GM21717 (cell line): ENCODE measurements at regions not wholly inside any gene's neighbourhood (a gene's known extent, or its start where the extent isn't known, plus 50 kb on each side); places are given as distances from the start of the nearest gene placed in this dataset.
"Not testable (repeated sequence)": the region's sequence is repeated elsewhere in the genome, so short reads cannot be mapped to it uniquely, and the experiment has no call there.

ENCODE experiments used
- ATAC-seq: cut with Tn5 transposase; IDR thresholded peaks from one replicate; pipeline ENCODE4 v1.9.1; 2021; ENCODE audit warnings: mild to moderate bottlenecking, moderate library complexity; ENCODE audit not compliant: unreplicated experiment

DNA sequence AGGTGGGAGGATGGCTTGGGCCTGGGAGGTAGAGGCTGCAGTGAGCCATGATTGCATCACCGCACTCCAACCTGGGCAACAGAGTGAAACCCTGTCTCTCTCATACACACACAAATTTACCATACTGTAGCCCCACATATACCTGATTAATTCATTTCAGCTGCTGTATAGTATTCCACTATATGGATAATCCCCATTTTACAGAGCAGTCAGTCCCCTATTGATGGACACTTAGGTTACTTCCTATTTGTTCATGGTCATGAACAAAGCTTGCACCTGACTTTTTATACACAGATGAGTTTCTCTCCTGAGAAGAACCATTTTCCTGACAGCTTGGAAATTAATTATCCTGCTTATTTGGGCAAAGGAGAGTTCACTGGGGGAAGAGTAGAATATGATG, 59.2 kb downstream of the EMX2 start:
- ATAC-seq, result no peak

DNA sequence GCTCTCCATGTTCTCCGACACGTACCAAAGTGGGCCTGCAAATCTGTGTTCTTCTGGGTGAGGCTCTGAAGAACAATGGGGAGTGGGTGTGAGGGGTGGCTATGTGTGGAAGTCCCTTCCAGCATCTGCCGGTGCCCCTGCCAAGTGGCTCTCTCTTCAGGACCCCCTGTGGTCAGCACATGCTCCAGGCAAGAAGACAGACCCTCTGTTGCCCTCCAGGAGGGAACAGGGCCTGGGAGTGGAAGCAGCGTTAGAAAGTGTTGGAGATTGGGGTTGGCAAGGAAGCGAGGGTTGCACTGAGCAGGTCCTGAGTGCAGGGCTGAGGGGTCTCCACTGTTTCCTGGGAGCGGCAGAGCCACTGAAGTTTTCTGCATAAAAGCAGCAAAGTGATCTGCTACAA, 60.5 kb downstream of the EMX2 start:
- ATAC-seq, result no peak

DNA sequence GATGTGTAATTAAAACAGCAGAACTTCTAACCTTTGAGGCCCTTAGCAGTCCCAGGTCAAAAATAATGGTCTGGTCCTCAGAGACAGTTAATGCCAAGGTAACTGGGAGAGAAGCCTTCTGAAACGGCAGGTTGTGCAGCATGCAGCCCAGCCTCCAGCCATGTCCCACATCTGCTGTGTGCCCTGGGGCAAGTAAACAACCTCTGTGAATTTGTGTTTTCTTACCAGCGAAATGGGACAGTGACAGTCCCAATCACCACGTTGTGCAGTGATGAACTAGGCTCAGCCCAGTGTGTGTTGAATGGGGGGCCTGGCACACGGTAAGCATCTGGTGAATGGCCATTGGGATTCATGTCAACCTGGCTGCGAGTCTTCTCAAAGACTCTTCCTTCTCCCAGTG, 61.2 kb downstream of the EMX2 start:
- no peak for ATAC-seq

DNA sequence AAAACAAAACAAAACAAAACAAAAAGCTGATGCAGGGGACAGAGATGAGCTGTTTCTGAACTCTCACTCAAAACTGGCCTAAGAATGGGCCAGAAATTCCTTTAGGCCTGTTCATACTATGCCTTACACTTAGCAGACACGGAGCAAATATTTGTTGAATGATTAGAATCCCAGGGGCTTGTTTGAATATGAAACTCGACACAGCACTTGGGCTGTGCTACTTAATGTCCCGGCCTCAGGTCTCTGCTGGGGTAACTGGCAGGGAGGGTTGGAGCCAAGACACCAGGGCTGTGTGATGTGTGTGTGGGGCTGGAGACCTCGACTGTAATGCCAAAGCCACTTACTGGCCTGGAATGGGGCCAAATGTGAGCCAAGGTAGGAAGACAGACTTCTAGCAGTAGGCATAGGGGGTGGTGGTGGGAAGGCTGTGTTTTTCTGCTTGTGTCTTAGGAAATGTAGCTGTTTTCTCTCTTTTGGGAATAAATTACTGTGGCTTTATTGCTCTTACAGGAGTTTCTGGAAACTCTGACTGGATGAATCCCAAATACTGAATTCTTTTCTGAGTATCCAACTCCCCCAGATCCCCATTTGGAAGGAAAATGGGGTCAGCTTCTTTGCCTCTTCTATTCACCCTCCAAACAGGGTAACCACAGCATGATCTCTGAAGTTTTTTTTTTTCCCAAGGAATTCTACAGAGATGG, 66.7 kb downstream of the EMX2 start:
- no peak for ATAC-seq

DNA sequence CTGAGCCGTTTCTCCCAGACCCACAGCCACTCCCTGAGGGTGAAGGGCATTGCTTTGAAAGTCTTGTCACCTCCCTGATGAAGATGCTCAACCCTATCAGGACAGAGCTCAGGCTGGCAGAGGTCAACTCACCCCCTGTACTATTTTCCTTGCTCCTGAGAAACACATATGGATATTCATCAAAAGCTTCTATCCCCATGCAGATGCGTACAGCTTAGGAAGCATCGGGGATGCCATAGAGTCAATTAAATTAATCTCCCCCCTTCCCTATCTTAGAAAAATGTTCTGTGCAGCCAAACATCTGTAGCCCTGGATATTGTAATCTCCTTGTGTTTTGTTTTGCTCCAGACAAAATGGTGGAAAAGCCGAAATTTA, 67.2 kb downstream of the EMX2 start:
- ATAC-seq, result no peak

DNA sequence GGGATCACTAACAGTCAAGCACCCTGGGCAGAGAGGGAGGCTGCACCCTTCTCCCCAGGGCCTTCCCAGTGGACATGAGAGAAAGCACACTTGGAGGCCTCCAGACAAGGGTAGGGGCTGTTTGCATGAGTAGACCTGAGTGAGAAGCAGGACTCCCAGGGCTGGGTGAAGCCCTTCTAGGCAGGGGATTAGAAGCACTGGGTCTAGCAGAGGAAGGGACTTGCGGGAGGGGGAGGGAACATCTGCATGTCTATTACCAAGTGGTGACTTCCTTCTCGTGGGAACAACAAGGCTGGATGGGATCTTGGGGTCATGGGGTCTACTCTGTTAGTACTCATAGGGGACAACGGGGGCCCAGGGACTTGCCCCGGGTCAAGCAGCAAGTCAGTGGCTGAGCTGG, 67.8 kb downstream of the EMX2 start:
- ATAC-seq, result no peak

DNA sequence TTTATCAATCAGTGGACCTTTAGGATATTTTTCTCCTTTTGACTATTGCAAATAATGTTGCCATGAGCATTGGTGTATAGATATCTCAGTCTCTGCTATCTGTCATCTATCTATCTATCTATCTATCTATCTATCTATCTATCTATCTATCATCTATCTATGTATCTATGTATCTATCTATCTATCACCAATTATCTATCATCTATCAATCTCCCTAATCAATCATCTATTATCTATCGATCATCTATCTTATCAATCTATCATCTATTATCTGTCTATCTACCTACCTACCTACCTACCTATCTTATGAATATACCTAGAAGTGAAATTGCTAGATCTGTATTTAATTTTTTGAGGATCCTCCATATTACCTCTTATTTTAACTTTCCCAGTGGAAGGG, 69.6 kb downstream of the EMX2 start:
- ATAC-seq, result no peak

DNA sequence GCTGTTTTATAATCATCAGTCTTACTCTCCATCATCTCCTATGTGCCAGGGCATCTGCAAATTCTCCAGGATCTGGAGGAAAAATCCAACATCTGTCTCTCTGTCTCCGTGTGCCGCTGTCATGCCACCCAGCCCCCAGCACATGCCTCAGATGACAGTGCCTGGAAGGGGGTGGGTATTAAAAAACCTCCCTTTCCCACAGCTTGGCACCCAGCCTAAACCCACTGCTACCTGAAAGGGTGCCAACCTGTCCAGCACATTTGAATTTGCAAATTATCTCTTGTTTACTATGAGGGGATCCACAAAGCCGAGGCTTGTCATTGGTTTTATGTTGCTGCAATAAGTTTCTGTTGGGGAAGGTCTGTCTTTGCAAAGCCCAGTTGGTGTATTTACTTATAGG, 73.1 kb downstream of the EMX2 start:
- ATAC-seq, result no peak

DNA sequence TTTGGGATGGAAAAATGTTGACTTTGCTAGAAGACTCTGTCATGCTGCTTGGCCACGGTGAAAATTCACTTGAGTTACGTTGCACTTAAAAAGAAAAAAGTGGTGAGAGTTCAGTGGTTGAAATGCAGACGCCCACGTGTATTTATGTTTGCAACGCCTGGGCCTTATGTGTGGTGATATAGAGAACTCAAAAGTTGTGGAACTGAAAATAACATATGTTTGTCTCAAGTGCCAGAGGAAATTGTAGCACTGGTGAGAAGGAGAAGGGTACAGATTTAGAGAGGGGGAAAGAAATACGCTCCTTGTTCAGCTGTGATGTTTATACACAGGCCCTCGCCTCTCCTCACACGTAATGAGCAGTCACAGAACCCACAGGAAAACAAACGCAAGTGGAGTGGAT, 73.6 kb downstream of the EMX2 start:
- no peak for ATAC-seq

DNA sequence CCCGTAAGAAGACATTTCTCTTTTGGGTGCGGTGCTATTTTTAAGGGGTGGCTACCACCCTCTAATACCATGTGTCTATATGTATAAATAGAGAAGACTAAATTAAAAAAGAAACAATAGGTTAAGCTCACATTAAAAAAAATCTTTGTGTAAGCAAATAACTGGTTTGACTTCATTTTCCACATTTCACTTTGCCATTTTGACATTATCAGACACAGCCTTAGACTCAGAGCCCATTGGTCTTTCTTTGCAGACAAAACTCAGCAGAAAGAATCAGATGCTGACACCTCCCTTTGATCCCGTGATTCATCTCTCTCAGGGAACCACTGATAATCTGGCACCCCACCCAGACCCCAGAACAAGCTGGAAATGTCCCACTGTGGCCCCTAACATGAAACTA, 74.5 kb downstream of the EMX2 start:
- ATAC-seq, result no peak

DNA sequence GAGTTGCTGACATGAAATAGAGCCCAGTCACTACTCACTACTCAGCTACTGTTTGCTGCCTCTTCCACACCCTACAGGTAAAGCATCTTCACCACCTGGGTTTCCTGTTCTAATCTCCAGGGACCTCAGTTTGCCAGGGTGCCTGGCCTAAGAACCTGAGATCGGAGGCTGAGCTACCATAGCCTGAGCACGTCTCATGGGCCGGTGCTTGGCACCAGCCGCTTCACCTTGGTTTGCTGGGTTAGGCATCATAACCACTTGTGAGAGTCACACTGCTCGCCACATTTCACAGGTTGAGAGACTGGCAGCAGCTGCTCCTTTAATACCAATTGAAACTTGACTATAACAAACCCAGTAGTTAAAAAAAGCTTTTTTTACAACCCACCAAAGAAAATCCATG, 75.1 kb downstream of the EMX2 start:
- no peak for ATAC-seq

DNA sequence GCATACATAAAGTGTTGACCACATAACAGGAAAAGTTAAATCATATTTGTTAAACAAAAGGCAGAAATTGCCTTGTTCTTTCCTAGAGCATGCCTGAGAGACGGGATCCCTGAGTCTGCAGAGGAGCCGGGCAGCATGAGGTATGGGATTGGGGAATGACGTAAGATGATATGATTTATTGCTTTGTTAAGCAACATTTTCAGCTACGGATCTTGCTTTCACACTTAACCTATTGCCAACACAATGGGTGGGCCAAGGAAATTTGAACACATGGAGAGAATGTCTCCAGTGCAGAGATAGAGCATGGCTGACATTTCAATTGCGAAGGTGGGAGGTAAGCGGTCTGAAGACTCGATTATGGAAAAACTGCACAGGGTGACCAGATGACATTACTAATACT, 76.7 kb downstream of the EMX2 start:
- ATAC-seq, result no peak

DNA sequence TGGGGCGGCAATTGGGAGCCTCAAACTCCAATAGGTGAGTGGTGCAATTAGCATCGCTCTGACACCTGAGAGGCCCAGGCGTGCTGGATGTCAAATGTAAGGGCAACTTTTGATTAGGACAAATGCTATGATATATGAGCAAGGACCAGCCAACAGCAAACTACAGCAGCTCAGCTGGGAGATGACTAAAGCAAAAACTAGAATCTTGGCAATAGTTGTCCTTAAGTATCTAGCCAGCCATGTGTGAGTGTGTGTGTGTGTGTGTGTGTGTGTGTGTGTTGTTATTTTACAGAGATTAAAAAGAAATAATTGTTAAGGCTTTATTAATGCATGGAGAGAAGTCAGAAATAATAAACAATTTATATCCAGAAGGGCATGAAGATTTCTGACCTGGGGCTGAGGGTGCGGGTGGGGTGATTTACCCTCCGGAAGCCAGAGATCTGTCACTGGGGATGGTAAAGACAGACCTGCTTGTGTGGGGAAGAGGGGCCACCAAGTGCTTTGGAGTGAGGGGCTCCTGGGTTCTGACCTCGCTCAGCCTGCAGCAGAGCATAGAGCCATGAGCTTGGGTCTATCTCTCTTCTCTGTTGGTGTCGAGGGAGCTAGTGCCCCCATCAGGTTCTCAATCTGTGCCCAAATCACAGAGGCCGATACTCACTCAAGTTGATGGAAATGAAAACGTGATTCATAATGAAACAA, 77.3 kb downstream of the EMX2 start:
- ATAC-seq, result no peak

DNA sequence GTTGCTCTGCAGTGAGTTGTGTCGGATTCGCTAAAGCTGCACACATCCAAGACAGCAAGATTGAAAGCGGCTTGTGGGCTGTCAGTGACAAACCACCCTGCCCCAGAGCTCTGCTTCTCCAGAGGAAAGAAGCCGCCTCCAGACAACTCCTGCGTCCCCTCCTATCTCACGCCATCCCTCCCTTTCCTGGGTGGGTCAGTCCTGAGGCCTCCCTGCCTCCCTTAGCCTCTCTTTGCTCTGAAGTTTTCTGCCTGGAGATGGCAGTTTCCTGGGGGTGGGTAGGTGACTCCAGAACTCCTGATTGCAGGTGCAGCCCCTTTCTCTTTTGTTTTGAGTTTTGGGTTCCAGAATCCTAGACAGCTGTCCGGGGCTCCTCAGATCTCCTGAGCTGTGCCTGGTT, 78.7 kb downstream of the EMX2 start:
- no peak for ATAC-seq

DNA sequence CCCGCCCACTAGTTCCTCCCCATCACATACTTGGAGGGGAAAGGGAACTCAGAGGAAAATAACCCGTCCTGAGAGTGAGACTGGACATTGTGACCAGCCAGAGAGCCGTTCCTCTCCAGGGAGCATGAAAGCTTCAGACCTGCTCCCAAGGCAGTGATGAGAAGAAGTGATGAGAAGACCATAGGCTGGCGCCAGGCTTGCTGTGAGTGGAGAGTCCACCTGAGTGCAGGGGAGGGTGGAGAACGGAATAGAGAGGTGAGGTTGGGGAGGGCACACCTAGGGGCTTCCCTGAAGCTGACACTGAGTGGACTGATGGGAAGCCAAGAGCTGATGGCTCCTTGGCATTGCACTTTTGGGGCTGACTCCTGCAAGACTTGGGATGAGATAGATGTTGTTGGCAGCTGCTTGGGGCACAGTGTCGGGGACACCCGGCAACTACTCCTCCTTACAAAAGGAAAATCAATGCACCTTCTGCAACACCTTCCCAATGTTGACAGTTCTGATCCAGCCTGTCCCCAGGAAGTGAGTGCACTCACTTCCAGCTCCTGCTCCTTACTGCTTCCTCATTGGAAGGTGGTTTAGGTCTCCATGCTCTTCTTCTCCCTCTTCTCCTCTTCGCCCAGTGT, 79.4 kb downstream of the EMX2 start:
- ATAC-seq, result no peak

DNA sequence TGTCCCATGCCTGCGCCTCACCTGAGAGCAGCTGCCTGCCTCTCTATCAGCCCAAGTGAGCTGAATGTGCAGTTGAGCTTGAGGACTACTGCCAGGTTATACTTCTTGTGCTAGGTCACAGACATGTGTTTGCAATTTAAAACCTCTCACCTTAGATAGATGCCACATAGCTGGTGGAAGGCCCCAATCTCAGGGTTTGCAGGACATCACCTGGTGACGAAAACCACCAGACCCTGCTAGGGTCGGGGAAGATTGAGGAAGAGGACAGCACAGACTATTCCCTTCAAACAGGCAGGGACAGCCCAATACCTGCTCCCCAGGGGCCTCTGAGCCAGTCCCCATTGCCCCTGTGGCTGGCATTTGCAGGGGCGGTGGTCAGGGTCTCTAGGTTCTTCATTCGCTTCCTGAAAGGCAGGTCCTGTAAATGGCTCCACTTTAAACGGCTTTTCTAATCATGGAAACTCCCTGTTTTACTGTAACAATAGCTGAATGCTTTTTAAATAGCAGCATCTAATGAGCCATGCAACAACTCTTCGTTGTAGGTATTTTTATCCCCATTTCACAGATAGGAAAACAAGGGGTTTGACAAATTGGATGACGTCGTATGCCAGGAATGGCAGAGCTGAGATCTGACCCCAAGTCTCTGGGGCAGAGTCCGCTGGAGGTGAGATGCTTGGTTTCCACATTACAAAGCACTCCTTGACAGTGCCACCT, 80.1 kb downstream of the EMX2 start:
- ATAC-seq, result no peak

DNA sequence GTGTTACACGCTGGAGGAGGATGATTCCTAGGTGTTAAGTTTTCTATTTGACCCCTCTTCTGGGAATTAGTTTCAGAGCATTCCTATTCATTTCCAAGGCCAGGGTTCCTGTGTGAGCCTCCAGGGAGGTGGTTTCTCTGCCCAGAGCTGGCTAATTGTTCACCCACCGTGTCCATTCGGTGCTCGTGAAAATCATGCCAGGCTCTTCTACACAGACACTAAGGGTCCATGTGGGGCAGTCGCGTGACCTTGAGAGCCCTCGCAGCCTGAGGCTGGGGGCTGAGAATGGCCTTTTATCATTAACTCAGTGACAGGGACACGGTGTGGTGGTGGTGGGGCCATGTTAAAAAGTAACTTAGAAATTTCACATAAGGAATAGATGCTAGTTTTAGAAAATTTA, 83.7 kb downstream of the EMX2 start:
- ATAC-seq, result no peak

DNA sequence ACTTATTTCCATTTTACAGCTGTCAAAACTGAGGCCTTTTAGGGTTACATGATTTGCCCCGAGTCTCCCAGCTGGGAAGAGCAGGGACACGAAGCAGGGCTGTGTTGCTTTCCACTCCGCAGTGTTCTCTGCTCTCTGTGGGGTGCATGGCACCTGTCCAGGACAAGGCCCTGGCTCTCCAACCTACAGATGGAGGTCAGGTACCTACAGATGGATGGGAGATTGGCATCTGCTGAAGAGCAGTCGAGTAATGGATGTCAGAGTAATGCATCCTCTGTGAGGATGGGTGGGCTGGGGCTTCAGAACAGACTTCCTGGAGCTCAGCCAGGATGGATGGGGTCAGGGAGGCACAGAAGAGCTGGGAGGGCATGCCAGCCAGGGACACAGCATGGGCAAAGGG, 85.0 kb downstream of the EMX2 start:
- no peak for ATAC-seq

DNA sequence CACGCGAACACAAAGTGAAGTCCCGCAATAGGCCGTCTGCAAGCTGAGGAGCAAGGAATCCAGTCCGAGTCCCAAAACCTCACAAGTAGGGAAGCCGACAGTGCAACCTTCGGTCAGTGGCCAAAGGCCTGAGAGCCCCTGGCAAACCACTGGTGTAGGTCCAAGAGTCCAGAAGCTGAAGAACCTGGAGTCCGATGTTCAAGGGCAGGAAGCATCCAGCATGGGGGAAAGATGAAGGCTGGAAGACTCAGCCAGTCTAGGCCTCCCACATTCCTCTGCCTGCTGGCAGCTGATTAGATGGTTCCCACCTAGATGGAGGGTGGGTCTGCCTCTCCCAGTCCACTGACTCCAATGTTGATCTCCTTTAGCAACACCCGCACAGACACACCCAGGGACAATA, 87.2 kb downstream of the EMX2 start:
- ATAC-seq, result not testable (repeated sequence)

DNA sequence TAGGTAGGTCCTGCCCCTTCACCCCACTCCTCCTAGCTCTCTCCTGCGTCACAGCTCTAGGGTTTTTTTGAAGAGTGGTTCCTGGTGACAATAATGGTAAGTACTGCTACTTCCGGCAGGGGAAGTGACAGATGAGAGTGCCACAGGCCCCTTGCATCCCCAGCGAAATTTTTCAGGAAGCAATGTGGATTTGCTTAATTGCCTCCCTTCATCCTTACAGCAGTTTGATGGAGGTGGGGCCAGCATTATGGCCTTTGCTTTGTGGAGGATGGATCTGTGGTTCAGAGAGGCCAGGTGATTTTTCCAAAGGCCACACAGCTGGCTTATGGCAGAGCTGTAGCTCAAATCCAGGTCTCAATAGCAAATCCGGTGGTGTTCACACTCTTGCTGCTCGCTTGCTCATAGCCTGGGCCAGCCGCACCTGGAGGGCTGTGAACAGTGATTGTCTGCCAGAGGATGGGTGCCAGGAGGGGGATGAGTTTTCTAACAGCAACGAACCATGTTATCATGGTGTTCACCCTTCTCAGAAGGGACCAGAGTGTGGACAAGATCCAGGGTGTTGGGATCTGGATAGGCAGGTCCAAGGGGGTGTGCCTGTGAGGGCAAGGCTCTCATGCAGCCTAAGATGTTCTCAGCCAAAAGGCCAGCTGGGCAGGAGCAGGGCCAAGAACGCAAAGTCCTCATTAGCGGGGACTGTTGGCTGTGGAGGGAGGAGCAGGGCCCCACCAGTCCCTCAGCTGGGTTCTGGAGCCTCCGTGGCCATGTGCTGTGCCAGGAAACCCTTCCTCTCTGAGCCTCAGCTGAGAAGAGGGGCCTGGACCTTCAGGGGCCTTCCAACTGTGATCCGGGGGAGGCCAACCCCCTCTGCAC, 89.0 kb downstream of the EMX2 start:
- no peak for ATAC-seq

DNA sequence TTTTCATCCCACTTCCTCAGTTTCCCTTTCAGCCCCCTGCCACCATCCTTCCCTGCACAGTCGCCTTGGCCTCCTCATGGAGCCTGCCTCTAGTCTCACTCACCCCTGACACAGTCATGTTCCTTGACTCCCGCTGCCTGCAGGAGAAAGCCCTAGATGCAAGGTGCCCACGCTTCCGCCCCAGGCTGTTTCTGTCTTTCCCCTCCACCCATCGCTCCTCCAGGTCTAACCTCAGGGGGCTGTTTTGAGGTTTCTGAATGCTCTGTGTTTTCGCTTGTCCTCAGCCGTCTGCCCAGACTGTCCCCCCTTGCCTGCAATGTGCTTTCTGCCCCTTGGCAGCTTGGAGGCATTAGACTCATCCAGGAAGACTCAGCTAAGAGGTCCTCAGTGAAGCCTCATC, 89.9 kb downstream of the EMX2 start:
- ATAC-seq, result no peak
